ENCODE measurements at regions not wholly inside any gene's neighbourhood (a gene's known extent, or its start where the extent isn't known, plus 50 kb on each side); places are given as distances from the start of the nearest gene placed in this dataset.

- DNase-seq (no peak), ATAC-seq (ENCODE audit: insufficient read depth, low read depth) (no peak)
- no peak overlapping the region for H2AFZ ChIP-seq (ENCODE audit: low read depth, low read length)
- H3K27ac ChIP-seq (ENCODE audit: low read length), result no peak overlapping the region
- H3K4me1 ChIP-seq (ENCODE audit: insufficient read depth, low read length), result no peaks in the 10 kb centered on the region
- H3K79me2 ChIP-seq (ENCODE audit: insufficient read depth, low read length), result no peaks in the 10 kb centered on the region
- H3K4me3 ChIP-seq (ENCODE audit: low read depth in 1 of 2, low read length in 2 of 2), result no peak overlapping the region
- no peaks in the 10 kb centered on the region for H3K36me3 ChIP-seq (ENCODE audit: insufficient read depth, low read length)
- no peak overlapping the region for H3K9ac ChIP-seq (ENCODE audit: low read depth, low read length)
- no peaks in the 10 kb centered on the region for H3K27me3 ChIP-seq (ENCODE audit: insufficient read depth, low read length, poor library complexity)
- H4K20me1 ChIP-seq (ENCODE audit: insufficient read depth, low read length), result no peaks in the 10 kb centered on the region
- H3K4me2 ChIP-seq (ENCODE audit: insufficient read depth, low read length), result no peak overlapping the region
- H3K9me3 ChIP-seq (ENCODE audit: insufficient read depth, low read length, severe bottlenecking), result no peaks in the 10 kb centered on the region
- TF ChIP-seq EZH2 (IDR thresholded peaks at IDR 0.05; ENCODE audit: borderline replicate concordance, low read depth, low read length, severe bottlenecking) (no peak), CTCF (IDR thresholded peaks at IDR 0.05; ENCODE audit: borderline replicate concordance, extremely low read depth, low read length, poor library complexity, severe bottlenecking) (no peak)
Observed at GRCh38 chr21:27225940-27226339, 259.1 kb upstream of the ADAMTS5 start.

GRCh38 chr21:27225151-27225550 is 258.3 kb upstream of the ADAMTS5 start:
- Histone ChIP-seq H3K9me3 (ENCODE audit: insufficient read depth, low read length, severe bottlenecking) (no peaks in the 10 kb centered on the region), H3K79me2 (ENCODE audit: insufficient read depth, low read length) (no peaks in the 10 kb centered on the region), H3K27ac (ENCODE audit: low read length) (no peak overlapping the region), H3K36me3 (ENCODE audit: insufficient read depth, low read length) (no peaks in the 10 kb centered on the region), H3K27me3 (ENCODE audit: insufficient read depth, low read length, poor library complexity) (no peaks in the 10 kb centered on the region), H4K20me1 (ENCODE audit: insufficient read depth, low read length) (no peaks in the 10 kb centered on the region), H3K4me2 (ENCODE audit: insufficient read depth, low read length) (no peak overlapping the region), H3K4me3 (ENCODE audit: low read depth in 1 of 2, low read length in 2 of 2) (no peak overlapping the region), H2AFZ (ENCODE audit: low read depth, low read length) (no peak overlapping the region), H3K4me1 (ENCODE audit: insufficient read depth, low read length) (no peaks in the 10 kb centered on the region), H3K9ac (ENCODE audit: low read depth, low read length) (no peak overlapping the region)
- DNase-seq (no peak), ATAC-seq (ENCODE audit: insufficient read depth, low read depth) (no peak)
- TF ChIP-seq CTCF (IDR thresholded peaks at IDR 0.05; ENCODE audit: borderline replicate concordance, extremely low read depth, low read length, poor library complexity, severe bottlenecking) (no peak), EZH2 (IDR thresholded peaks at IDR 0.05; ENCODE audit: borderline replicate concordance, low read depth, low read length, severe bottlenecking) (no peak)

- ATAC-seq (ENCODE audit: insufficient read depth, low read depth), result no peak
- Histone ChIP-seq H3K36me3 (ENCODE audit: insufficient read depth, low read length) (no peaks in the 10 kb centered on the region), H3K4me2 (ENCODE audit: insufficient read depth, low read length) (no peak overlapping the region), H3K27me3 (ENCODE audit: insufficient read depth, low read length, poor library complexity) (no peaks in the 10 kb centered on the region), H3K9ac (ENCODE audit: low read depth, low read length) (no peak overlapping the region), H3K79me2 (ENCODE audit: insufficient read depth, low read length) (no peaks in the 10 kb centered on the region), H2AFZ (ENCODE audit: low read depth, low read length) (no peak overlapping the region), H3K4me3 (ENCODE audit: low read depth in 1 of 2, low read length in 2 of 2) (no peak overlapping the region), H3K9me3 (ENCODE audit: insufficient read depth, low read length, severe bottlenecking) (no peaks in the 10 kb centered on the region), H3K4me1 (ENCODE audit: insufficient read depth, low read length) (no peaks in the 10 kb centered on the region), H4K20me1 (ENCODE audit: insufficient read depth, low read length) (no peaks in the 10 kb centered on the region), H3K27ac (ENCODE audit: low read length) (no peak overlapping the region)
- no peak for DNase-seq
- TF ChIP-seq CTCF (IDR thresholded peaks at IDR 0.05; ENCODE audit: borderline replicate concordance, extremely low read depth, low read length, poor library complexity, severe bottlenecking) (no peak), EZH2 (IDR thresholded peaks at IDR 0.05; ENCODE audit: borderline replicate concordance, low read depth, low read length, severe bottlenecking) (no peak)
Observed at GRCh38 chr21:27224169-27224568, 257.3 kb upstream of the ADAMTS5 start.

- H2AFZ ChIP-seq (ENCODE audit: low read depth, low read length), result no peak overlapping the region
- no peak overlapping the region for H3K4me2 ChIP-seq (ENCODE audit: insufficient read depth, low read length)
- no peak for ATAC-seq (ENCODE audit: insufficient read depth, low read depth)
- no peak overlapping the region for H3K4me3 ChIP-seq (ENCODE audit: low read depth in 1 of 2, low read length in 2 of 2)
- H3K79me2 ChIP-seq (ENCODE audit: insufficient read depth, low read length), result no peaks in the 10 kb centered on the region
- H3K27me3 ChIP-seq (ENCODE audit: insufficient read depth, low read length, poor library complexity), result no peaks in the 10 kb centered on the region
- H3K9me3 ChIP-seq (ENCODE audit: insufficient read depth, low read length, severe bottlenecking), result no peaks in the 10 kb centered on the region
- no peaks in the 10 kb centered on the region for H3K4me1 ChIP-seq (ENCODE audit: insufficient read depth, low read length)
- no peaks in the 10 kb centered on the region for H4K20me1 ChIP-seq (ENCODE audit: insufficient read depth, low read length)
- H3K36me3 ChIP-seq (ENCODE audit: insufficient read depth, low read length), result no peaks in the 10 kb centered on the region
- no peak for DNase-seq
- TF ChIP-seq CTCF (IDR thresholded peaks at IDR 0.05; ENCODE audit: borderline replicate concordance, extremely low read depth, low read length, poor library complexity, severe bottlenecking), result no peak
- no peak for TF ChIP-seq EZH2 (IDR thresholded peaks at IDR 0.05; ENCODE audit: borderline replicate concordance, low read depth, low read length, severe bottlenecking)
- H3K27ac ChIP-seq (ENCODE audit: low read length), result no peak overlapping the region
- no peak overlapping the region for H3K9ac ChIP-seq (ENCODE audit: low read depth, low read length)
Observed at GRCh38 chr21:27221077-27221476, 254.2 kb upstream of the ADAMTS5 start.
